ENCODE measurements at regions not wholly inside any gene's neighbourhood (a gene's known extent, or its start where the extent isn't known, plus 50 kb on each side); places are given as distances from the start of the nearest gene placed in this dataset.
A peak's percentile ranks its signal among the peaks of the same experiment; 100 is the strongest.

GRCh38 chr10:47060356-47060755 is 149.1 kb downstream of the PTPN20 start:
- ChIA-PET CTCF (interaction anchor here (0.8 to 2.1 kb wide), 3 partner anchors 13 to 253 kb away, joined by 3 to 7 read pairs (median 7); no protein-coding TSS in a partner anchor), POLR2A (no interaction called here)
- no peaks in the 10 kb centered on the region for H3K36me3 Mint-ChIP-seq (ENCODE audit: insufficient read depth, unreplicated experiment)
- H3K27me3 Mint-ChIP-seq (ENCODE audit: insufficient read depth, unreplicated experiment): peaks cover 80% of the 10 kb centered on the region
- TF ChIP-seq, protein P1, sequence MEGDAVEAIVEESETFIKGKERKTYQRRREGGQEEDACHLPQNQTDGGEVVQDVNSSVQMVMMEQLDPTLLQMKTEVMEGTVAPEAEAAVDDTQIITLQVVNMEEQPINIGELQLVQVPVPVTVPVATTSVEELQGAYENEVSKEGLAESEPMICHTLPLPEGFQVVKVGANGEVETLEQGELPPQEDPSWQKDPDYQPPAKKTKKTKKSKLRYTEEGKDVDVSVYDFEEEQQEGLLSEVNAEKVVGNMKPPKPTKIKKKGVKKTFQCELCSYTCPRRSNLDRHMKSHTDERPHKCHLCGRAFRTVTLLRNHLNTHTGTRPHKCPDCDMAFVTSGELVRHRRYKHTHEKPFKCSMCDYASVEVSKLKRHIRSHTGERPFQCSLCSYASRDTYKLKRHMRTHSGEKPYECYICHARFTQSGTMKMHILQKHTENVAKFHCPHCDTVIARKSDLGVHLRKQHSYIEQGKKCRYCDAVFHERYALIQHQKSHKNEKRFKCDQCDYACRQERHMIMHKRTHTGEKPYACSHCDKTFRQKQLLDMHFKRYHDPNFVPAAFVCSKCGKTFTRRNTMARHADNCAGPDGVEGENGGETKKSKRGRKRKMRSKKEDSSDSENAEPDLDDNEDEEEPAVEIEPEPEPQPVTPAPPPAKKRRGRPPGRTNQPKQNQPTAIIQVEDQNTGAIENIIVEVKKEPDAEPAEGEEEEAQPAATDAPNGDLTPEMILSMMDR (IDR thresholded peaks at IDR 0.05; ENCODE audit: unreplicated experiment): no peak
- BruUV-seq (replicated peaks): no TSS peak
- H3K27ac Mint-ChIP-seq (ENCODE audit: low read depth, unreplicated experiment): no peak overlapping the region
- no peaks in the 10 kb centered on the region for H3K9me3 Mint-ChIP-seq (ENCODE audit: unreplicated experiment)
- intact Hi-C loops (cut with micrococcal nuclease): no loop called here
- DNase-seq (ENCODE audit: unreplicated experiment): no peak
- H3K4me3 Mint-ChIP-seq (ENCODE audit: unreplicated experiment): no peak overlapping the region
- no peaks in the 10 kb centered on the region for H3K4me1 Mint-ChIP-seq (ENCODE audit: insufficient read depth, unreplicated experiment)

- POLR2A ChIA-PET: no interaction called here
- BruUV-seq (replicated peaks): no TSS peak
- TF ChIP-seq, protein P1 (IDR thresholded peaks at IDR 0.05; ENCODE audit: unreplicated experiment): no peak
- no peak for DNase-seq (ENCODE audit: unreplicated experiment)
- Mint-ChIP-seq H3K27ac (ENCODE audit: low read depth, unreplicated experiment) (no peak overlapping the region), H3K4me3 (ENCODE audit: unreplicated experiment) (no peak overlapping the region), H3K4me1 (ENCODE audit: insufficient read depth, unreplicated experiment) (no peaks in the 10 kb centered on the region), H3K27me3 (ENCODE audit: insufficient read depth, unreplicated experiment) (peaks cover 87% of the 10 kb centered on the region), H3K36me3 (ENCODE audit: insufficient read depth, unreplicated experiment) (no peaks in the 10 kb centered on the region), H3K9me3 (ENCODE audit: unreplicated experiment) (no peaks in the 10 kb centered on the region)
- CTCF ChIA-PET: interaction anchor here (1.5 kb wide), 1 partner anchor 252 kb away, joined by 7 read pairs; no protein-coding TSS in a partner anchor
- intact Hi-C loops (cut with micrococcal nuclease): no loop called here
Measured at GRCh38 chr10:47060993-47061500, 149.8 kb downstream of the PTPN20 start.

- H3K4me3 Mint-ChIP-seq (ENCODE audit: unreplicated experiment): no peak overlapping the region
- peaks cover 92% of the 10 kb centered on the region for H3K27me3 Mint-ChIP-seq (ENCODE audit: insufficient read depth, unreplicated experiment)
- H3K36me3 Mint-ChIP-seq (ENCODE audit: insufficient read depth, unreplicated experiment): no peaks in the 10 kb centered on the region
- no TSS peak for BruUV-seq (replicated peaks)
- no peak for DNase-seq (ENCODE audit: unreplicated experiment)
- intact Hi-C loops (cut with micrococcal nuclease): no loop called here
- POLR2A ChIA-PET: no interaction called here
- TF ChIP-seq, protein P1 (IDR thresholded peaks at IDR 0.05; ENCODE audit: unreplicated experiment): no peak
- CTCF ChIA-PET: interaction anchor here (1.5 kb wide), 1 partner anchor 251 kb away, joined by 7 read pairs; no protein-coding TSS in a partner anchor
- H3K9me3 Mint-ChIP-seq (ENCODE audit: unreplicated experiment): no peaks in the 10 kb centered on the region
- H3K4me1 Mint-ChIP-seq (ENCODE audit: insufficient read depth, unreplicated experiment): no peaks in the 10 kb centered on the region
- H3K27ac Mint-ChIP-seq (ENCODE audit: low read depth, unreplicated experiment): no peak overlapping the region
Measured at GRCh38 chr10:47061776-47062175, 150.5 kb downstream of the PTPN20 start.

- TF ChIP-seq, protein P1 (IDR thresholded peaks at IDR 0.05; ENCODE audit: unreplicated experiment): no peak
- intact Hi-C loops (cut with micrococcal nuclease): no loop called here
- ChIA-PET POLR2A (no interaction called here), CTCF (interaction anchor here (0.5 to 1.0 kb wide), 4 partner anchors 9 to 38 kb away, joined by 3 to 4 read pairs (median 3); no protein-coding TSS in a partner anchor)
- H3K36me3 Mint-ChIP-seq (ENCODE audit: insufficient read depth, unreplicated experiment): no peaks in the 10 kb centered on the region
- H3K4me3 Mint-ChIP-seq (ENCODE audit: unreplicated experiment): no peak overlapping the region
- peaks cover 83% of the 10 kb centered on the region for H3K27me3 Mint-ChIP-seq (ENCODE audit: insufficient read depth, unreplicated experiment)
- DNase-seq (ENCODE audit: unreplicated experiment): peak; percentile 10
- H3K9me3 Mint-ChIP-seq (ENCODE audit: unreplicated experiment): no peaks in the 10 kb centered on the region
- no peaks in the 10 kb centered on the region for H3K4me1 Mint-ChIP-seq (ENCODE audit: insufficient read depth, unreplicated experiment)
- no TSS peak for BruUV-seq (replicated peaks)
- H3K27ac Mint-ChIP-seq (ENCODE audit: low read depth, unreplicated experiment): no peak overlapping the region
Measured at GRCh38 chr10:47062441-47063200, 151.4 kb downstream of the PTPN20 start.
